Stimulated activated CD4-positive, alpha-beta T cell treated with anti-CD3 and anti-CD28 coated beads, Interleukin-4, amount 100 ng/mL, for 1 hour (primary cell): ENCODE measurements at regions not wholly inside any gene's neighbourhood (a gene's known extent, or its start where the extent isn't known, plus 50 kb on each side); places are given as distances from the start of the nearest gene placed in this dataset.
"Not testable (repeated sequence)": the region's sequence is repeated elsewhere in the genome, so short reads cannot be mapped to it uniquely, and the experiment has no call there.

Experiments used
- DNase-seq: peaks from one replicate; pipeline ENCODE4 v3.0.0-alpha.2; 2020

DNA sequence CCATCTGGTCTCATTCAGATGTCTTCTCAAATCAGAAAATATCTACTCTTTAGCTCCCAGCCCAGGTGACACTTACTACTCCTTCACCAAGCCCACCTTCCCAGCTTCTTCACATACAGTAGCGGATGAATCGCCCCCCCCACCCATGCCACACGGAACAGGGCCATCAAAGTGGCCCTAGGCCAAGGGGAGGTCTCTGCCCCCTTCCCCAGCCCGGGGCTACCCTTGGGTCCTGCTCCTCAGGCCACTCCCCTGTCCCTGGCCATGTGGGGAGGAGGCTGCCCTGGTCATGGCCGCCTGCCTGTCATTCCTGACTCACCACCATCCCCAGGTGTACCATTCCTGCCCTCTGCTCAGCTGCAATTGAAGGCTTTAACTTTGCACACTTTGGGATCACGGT, 142.8 kb downstream of the NECTIN1 start:
- no peak for DNase-seq

- no peak for DNase-seq
Measured at GRCh38 chr11:119585043-119585781, 143.8 kb downstream of the NECTIN1 start.

GRCh38 chr11:119584193-119585042, 144.6 kb downstream of the NECTIN1 start:
- no peak for DNase-seq

DNA sequence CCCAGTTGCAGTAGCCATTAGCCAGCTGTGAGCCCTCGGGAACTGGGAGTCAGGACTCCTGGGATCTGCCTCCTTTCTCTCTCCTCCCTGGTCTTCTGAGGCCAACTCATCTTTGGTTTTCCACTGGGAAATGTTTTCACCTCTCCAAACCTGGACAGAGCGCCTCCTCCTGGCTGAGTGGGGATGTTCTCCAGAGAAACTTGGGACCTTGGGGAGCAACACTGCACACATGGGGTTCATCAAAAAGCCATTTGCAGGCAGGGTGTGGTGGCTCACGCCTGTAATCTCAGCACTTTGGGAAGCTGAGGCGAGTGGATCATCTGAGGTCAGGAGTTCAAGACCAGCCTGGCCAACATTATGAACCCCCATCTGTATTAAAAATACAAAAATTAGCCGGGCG, 145.4 kb downstream of the NECTIN1 start:
- no peak for DNase-seq

DNA sequence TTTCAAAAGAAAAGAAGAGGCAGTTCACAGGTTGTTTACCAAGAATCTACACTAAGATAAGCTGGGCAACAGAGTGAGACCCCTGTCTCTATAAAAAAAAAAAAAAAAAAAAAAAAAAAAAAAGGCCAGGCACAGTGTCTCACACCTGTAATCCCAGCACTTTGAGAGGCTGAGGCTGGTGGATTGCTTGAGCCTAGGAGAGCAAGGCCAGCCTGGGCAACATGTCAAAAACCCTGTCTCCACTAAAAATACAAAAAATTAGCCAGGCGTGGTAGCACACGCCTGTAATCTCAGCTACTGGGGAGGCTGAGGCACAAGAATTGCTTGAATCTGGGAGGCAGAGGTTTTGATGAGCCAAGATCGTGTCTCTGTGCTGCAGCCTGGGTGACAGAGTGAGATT, 147.6 kb downstream of the NECTIN1 start:
- not testable (repeated sequence) for DNase-seq

GRCh38 chr11:119580751-119581150, 148.2 kb downstream of the NECTIN1 start:
- DNase-seq: no peak

- no peak for DNase-seq
Measured at GRCh38 chr11:119580081-119580480, 148.9 kb downstream of the NECTIN1 start.

DNA sequence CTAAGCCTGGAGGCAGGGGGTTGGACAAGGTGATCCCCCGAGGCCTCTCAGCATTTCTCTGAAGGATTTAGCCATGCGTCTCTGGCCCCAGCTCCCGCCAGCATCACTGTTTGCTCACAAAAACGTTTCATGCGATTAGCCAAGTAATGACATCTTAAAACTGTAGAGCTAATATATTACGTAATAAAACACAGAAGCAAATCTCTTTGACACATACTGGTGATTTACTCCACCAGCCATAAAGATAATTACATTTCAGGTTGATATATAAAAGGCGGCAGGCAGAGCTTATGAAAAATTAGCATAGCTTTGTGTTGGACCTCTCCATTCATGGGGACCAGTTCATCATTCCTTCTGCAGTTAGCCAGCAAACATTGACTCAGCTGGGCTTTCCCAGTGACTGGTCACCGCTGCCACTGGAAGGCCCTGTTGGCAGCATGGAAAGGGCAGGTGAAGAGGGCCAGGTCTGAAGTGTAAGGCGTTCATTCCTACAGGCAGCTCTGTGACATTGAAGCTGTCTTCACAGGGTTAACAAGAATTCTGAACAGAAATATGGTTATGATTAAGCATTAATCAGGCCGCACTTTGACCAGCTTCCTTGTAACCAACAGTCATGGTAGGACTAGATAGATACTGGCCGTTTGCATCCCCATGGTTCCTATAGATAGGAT, 150.3 kb downstream of the NECTIN1 start:
- DNase-seq: no peak

- DNase-seq: no peak
Measured at GRCh38 chr11:119573858-119574257, 150.9 kb upstream of the THY1 start.

- DNase-seq: no peak
Measured at GRCh38 chr11:119572481-119573424, 149.8 kb upstream of the THY1 start.

- no peak for DNase-seq
Measured at GRCh38 chr11:119571311-119571710, 148.3 kb upstream of the THY1 start.

GRCh38 chr11:119567688-119568582, 145.0 kb upstream of the THY1 start:
- DNase-seq: no peak

- no peak for DNase-seq
Measured at GRCh38 chr11:119566319-119566718, 143.3 kb upstream of the THY1 start.

- DNase-seq: not testable (repeated sequence)
Measured at GRCh38 chr11:119565693-119566092, 142.7 kb upstream of the THY1 start.

DNA sequence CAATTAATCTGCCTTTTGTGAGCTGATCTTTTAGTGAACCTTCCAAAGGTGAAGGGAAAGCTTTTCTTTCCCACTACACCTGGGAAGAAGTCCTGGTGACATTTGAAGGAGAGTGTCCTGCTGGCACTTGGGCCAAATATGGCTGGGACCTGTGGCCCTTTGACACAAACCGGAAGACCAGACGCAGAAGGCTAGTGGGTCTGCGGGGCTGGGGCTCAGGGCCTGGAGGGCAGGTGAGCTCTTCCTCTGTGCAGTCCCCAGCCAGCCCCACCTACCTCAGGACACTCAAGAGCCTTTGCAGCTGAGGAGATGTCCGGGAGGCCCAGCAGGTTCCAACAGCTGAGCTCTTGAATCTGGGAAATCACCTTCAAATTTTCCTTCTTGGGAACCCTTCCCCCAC, 138.0 kb upstream of the THY1 start:
- DNase-seq: no peak

DNA sequence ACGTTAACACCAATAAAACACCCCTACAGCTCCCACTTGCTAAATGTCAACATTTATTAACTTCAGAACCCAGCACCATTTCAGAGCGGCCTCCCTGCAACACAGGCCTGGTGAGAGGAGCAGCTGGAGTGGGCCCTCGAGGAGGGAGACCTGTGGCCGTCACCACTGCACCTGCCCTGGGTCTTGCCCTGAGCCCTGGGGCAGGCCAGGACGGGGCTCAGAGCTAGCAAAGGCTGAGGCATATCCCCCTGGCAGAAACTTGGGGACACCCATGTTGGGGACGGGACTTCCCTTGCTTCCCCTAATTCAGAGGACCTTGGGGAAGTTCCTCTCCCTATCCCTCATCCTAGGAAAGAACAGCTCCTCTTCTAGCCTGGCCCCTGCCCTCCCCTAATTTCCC, 137.3 kb upstream of the THY1 start:
- no peak for DNase-seq

- DNase-seq: no peak
Measured at GRCh38 chr11:119552106-119552485, 129.1 kb upstream of the THY1 start.

DNA sequence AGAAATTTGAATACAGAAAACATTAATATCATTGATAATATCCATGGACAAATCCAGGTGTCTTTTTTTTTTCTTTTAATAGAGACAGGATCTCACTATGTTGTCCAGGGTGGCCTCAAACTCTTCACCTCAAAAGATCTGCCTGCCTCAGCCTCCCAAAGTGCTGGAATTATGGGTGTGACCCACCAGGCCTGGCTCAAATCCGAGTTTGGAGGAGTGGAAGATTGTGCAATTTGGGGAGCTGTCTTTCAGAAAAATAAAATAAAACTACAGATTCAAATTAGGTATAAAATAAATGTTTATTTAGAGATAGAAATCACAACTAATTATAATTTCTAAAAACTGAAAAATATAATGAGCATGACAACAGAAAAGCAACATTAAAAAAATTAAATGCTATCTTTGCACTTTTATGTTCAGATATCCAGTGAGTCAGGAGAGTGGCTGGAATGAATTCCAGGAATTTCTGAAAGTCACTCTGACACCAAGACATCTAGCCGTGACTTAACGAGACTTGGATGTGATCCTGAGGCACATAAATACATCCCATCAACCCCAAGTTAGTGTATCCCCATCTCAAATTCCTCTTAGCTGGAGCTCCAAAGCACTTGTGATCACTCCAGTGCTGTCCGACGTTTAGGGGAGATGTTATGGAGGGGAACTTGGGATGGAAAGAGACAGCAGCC, 128.6 kb upstream of the THY1 start:
- DNase-seq: no peak

DNA sequence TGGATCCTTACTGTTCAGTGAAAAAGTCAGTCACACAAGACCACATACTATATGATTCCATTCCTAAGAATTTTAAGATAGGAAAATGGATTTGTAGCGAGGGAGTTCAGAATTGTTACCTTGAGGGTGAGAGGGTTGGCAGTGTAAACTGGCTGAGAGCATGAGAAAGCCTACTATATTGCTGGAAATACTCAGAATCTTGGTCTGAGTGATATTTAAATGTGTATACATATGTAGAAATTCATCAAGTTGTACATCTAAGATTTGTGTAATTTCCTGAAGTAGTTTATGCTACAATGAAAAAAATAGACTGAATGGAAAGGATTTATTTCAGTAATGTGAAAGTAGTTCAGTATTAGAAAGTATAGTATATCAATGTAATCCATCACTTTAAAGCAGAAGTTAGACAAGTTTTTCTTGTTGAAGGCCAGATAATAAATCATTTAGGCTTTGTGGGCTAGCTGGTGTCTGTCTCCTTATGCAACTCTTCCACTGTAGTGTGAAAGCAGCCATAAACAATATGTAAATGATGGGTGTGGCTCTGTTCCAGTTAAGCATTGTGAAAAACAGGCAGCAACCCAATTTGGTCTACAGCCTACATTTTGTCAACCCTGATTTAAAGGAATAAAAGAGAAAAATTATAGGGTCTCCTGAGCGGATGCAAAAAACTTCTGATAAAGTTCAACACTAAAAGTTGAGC, 127.2 kb upstream of the THY1 start:
- DNase-seq: no peak

GRCh38 chr11:119547511-119547910, 124.5 kb upstream of the THY1 start:
- DNase-seq: no peak
